ENCODE measurements at regions not wholly inside any gene's neighbourhood (a gene's known extent, or its start where the extent isn't known, plus 50 kb on each side); places are given as distances from the start of the nearest gene placed in this dataset.

- DNase-seq = no peak
- no peaks in the 10 kb centered on the region for H3K9me3 ChIP-seq (ENCODE audit: severe bottlenecking)
- no peaks in the 10 kb centered on the region for H3K36me3 ChIP-seq
- H3K4me3 ChIP-seq (ENCODE audit: low read depth, low read length) = no peak overlapping the region
- TF ChIP-seq CTCF (IDR thresholded peaks at IDR 0.05; ENCODE audit: low read depth, low read length) = no peak
- no peak overlapping the region for H3K27ac ChIP-seq
- no peaks in the 10 kb centered on the region for H3K27me3 ChIP-seq (ENCODE audit: insufficient read depth, low read depth, severe bottlenecking)
Measured at GRCh38 chr6:113524826-113525225, 332.3 kb upstream of the MARCKS start.

- no peaks in the 10 kb centered on the region for H3K9me3 ChIP-seq (ENCODE audit: severe bottlenecking)
- H3K4me3 ChIP-seq (ENCODE audit: low read depth, low read length) = no peak overlapping the region
- DNase-seq = no peak
- TF ChIP-seq CTCF (IDR thresholded peaks at IDR 0.05; ENCODE audit: low read depth, low read length) = no peak
- H3K27ac ChIP-seq = no peak overlapping the region
- H3K36me3 ChIP-seq = no peaks in the 10 kb centered on the region
- no peaks in the 10 kb centered on the region for H3K27me3 ChIP-seq (ENCODE audit: insufficient read depth, low read depth, severe bottlenecking)
Measured at GRCh38 chr6:113526553-113526952, 330.6 kb upstream of the MARCKS start.

- Histone ChIP-seq H3K36me3 (no peaks in the 10 kb centered on the region), H3K9me3 (ENCODE audit: severe bottlenecking) (no peaks in the 10 kb centered on the region), H3K4me3 (ENCODE audit: low read depth, low read length) (no peak overlapping the region), H3K27ac (no peak overlapping the region), H3K27me3 (ENCODE audit: insufficient read depth, low read depth, severe bottlenecking) (no peaks in the 10 kb centered on the region)
- no peak for TF ChIP-seq CTCF (IDR thresholded peaks at IDR 0.05; ENCODE audit: low read depth, low read length)
- no peak for DNase-seq
Measured at GRCh38 chr6:113526995-113527394, 330.1 kb upstream of the MARCKS start.

GRCh38 chr6:113528111-113528510 lies 329.0 kb upstream of the MARCKS start:
- DNase-seq = no peak
- no peak for TF ChIP-seq CTCF (IDR thresholded peaks at IDR 0.05; ENCODE audit: low read depth, low read length)
- no peaks in the 10 kb centered on the region for H3K27me3 ChIP-seq (ENCODE audit: insufficient read depth, low read depth, severe bottlenecking)
- H3K36me3 ChIP-seq = no peaks in the 10 kb centered on the region
- H3K27ac ChIP-seq = no peak overlapping the region
- no peaks in the 10 kb centered on the region for H3K9me3 ChIP-seq (ENCODE audit: severe bottlenecking)
- no peak overlapping the region for H3K4me3 ChIP-seq (ENCODE audit: low read depth, low read length)

GRCh38 chr6:113529196-113529595 lies 327.9 kb upstream of the MARCKS start:
- TF ChIP-seq CTCF (IDR thresholded peaks at IDR 0.05; ENCODE audit: low read depth, low read length) = no peak
- no peaks in the 10 kb centered on the region for H3K9me3 ChIP-seq (ENCODE audit: severe bottlenecking)
- no peaks in the 10 kb centered on the region for H3K27me3 ChIP-seq (ENCODE audit: insufficient read depth, low read depth, severe bottlenecking)
- no peak for DNase-seq
- H3K27ac ChIP-seq = no peak overlapping the region
- H3K36me3 ChIP-seq = no peaks in the 10 kb centered on the region
- no peak overlapping the region for H3K4me3 ChIP-seq (ENCODE audit: low read depth, low read length)

GRCh38 chr6:113529879-113530278 lies 327.3 kb upstream of the MARCKS start:
- H3K27ac ChIP-seq = no peak overlapping the region
- H3K9me3 ChIP-seq (ENCODE audit: severe bottlenecking) = no peaks in the 10 kb centered on the region
- DNase-seq = no peak
- H3K27me3 ChIP-seq (ENCODE audit: insufficient read depth, low read depth, severe bottlenecking) = no peaks in the 10 kb centered on the region
- TF ChIP-seq CTCF (IDR thresholded peaks at IDR 0.05; ENCODE audit: low read depth, low read length) = no peak
- H3K4me3 ChIP-seq (ENCODE audit: low read depth, low read length) = no peak overlapping the region
- H3K36me3 ChIP-seq = no peaks in the 10 kb centered on the region

All from WERI-Rb-1 (cell line).